GM12878 (cell line): ENCODE measurements at regions not wholly inside any gene's neighbourhood (a gene's known extent, or its start where the extent isn't known, plus 50 kb on each side); places are given as distances from the start of the nearest gene placed in this dataset.

Source experiments
- ATAC-seq: fragments of 200-7000 bp; cut with Tn5 transposase; 3 replicates; pipeline ENCODE4 v1.9.1; 2020; ENCODE audit warnings: mild to moderate bottlenecking, moderate library complexity
- BruUV-seq: library from RNA; stranded (reverse); fragments of 400-500 nt; replicated peaks from 2 replicates; lab custom pipeline; 2021; lab: Mats Ljungman, UMichigan
- CTCF ChIA-PET: fragments of 300-600 bp; sonication (Branson Sonifier 250); formaldehyde crosslinking; extraction: SDS; loops from one replicate; lab custom pipeline; 2021; ENCODE audit warnings: inconsistent platforms; lab: Yijun Ruan, JAX
- POLR2A ChIA-PET: fragments of 350-600 bp; formaldehyde crosslinking; extraction: SDS; loops from one replicate; lab custom pipeline; 2021; ENCODE audit warnings: inconsistent platforms; lab: Charles Lee
- RAD21 ChIA-PET: fragments of 300-600 bp; sonication (Branson Sonifier 250); formaldehyde crosslinking; loops from one replicate; lab custom pipeline; 2023; ENCODE audit warnings: antibody characterized with exemption; ENCODE audit not compliant: unreplicated experiment; lab: Charles Lee
- SMC1A ChIA-PET: fragments of 300-600 bp; sonication (Branson Sonifier 250); formaldehyde crosslinking; loops from one replicate; lab custom pipeline; 2023; ENCODE audit not compliant: unreplicated experiment, uncharacterized antibody; lab: Charles Lee
- DNase-seq: peaks from one replicate; pipeline ENCODE4 v3.0.0-alpha.2; 2011; ENCODE audit warnings: low read depth, low spot score
- FAIRE-seq: peaks from 3 replicates; lab custom pipeline; 2011; peaks lifted over from hg19 to GRCh38; lab: Jason Lieb, UNC
- H2AFZ ChIP-seq: 2 replicates; pipeline ENCODE4 v1.6.0; 2011; ENCODE audit warnings: low read depth, low read length, control low read depth; ENCODE audit not compliant: control insufficient read depth
- H3K27ac ChIP-seq: 2 replicates; pipeline ENCODE4 v1.5.1; 2011; ENCODE audit warnings: control low read depth; ENCODE audit not compliant: control insufficient read depth, insufficient read depth
- H3K27me3 ChIP-seq, 2 experiments: replicated peaks in 1 of 2; 2 replicates each; pipeline versions ENCODE4 v1.6.0 to v1.6.1; 2011; ENCODE audit warnings: low read length in 1 of 2; ENCODE audit not compliant: control insufficient read depth in 2 of 2, insufficient read depth in 2 of 2
- H3K36me3 ChIP-seq, 2 experiments: 2 replicates each; pipeline ENCODE4 v1.5.1; 2011; ENCODE audit warnings: low read length in 1 of 2; ENCODE audit not compliant: control insufficient read depth in 2 of 2, insufficient read depth in 2 of 2
- H3K4me1 ChIP-seq: 2 replicates; pipeline ENCODE4 v1.6.1; 2011; ENCODE audit warnings: mild to moderate bottlenecking, low read length, moderate library complexity, mixed read lengths; ENCODE audit not compliant: control insufficient read depth, insufficient read depth
- H3K4me2 ChIP-seq: 2 replicates; pipeline ENCODE4 v1.6.0; 2011; ENCODE audit warnings: control low read depth; ENCODE audit not compliant: control insufficient read depth, insufficient read depth
- H3K4me3 ChIP-seq: fragments of 200-600 bp; sonication (generic); 2 replicates; pipeline ENCODE4 v1.5.1; 2016
- H3K79me2 ChIP-seq: 2 replicates; pipeline ENCODE4 v1.6.0; 2011; ENCODE audit warnings: low read length; ENCODE audit not compliant: control insufficient read depth, insufficient read depth
- H3K9ac ChIP-seq: 2 replicates; pipeline ENCODE4 v1.8.0; 2011; ENCODE audit warnings: low read length, control low read depth, mixed read lengths; ENCODE audit not compliant: control insufficient read depth, insufficient read depth
- H3K9me3 ChIP-seq: replicated peaks from 3 replicates; pipeline ENCODE4 v1.5.1; 2011; ENCODE audit warnings: mild to moderate bottlenecking, low read length; ENCODE audit not compliant: control insufficient read depth, insufficient read depth
- H4K20me1 ChIP-seq: 2 replicates; pipeline ENCODE4 v1.6.0; 2011; ENCODE audit not compliant: control insufficient read depth, insufficient read depth
- ATF3 ChIP-seq: IDR thresholded peaks from 2 replicates; pipeline ENCODE4 v1.6.1; 2011; ENCODE audit warnings: low read depth, mild to moderate bottlenecking, low read length, moderate library complexity, borderline replicate concordance; ENCODE audit errors: extremely low read depth
- ETV6 ChIP-seq, 2 experiments: fragments of 450-650 bp in 1 of 2; IDR thresholded peaks in 1 of 2; conservative IDR thresholded peaks in 1 of 2; 2 replicates each; pipeline ENCODE4 v1.6.1; 2014; ENCODE audit warnings: antibody characterized with exemption in 1 of 2, borderline replicate concordance in 1 of 2, low read depth in 1 of 2, mild to moderate bottlenecking in 1 of 2, moderate library complexity in 1 of 2
- IKZF2 ChIP-seq, 2 experiments: fragments of 450-650 bp; IDR thresholded peaks; 2 replicates each; pipeline ENCODE4 v1.6.1; 2017; ENCODE audit warnings: mild to moderate bottlenecking in 2 of 2, moderate library complexity in 2 of 2
- KDM1A ChIP-seq: fragments of 200-600 bp; sonication (generic); IDR thresholded peaks from 2 replicates; pipeline ENCODE4 v1.6.1; 2016; ENCODE audit warnings: borderline replicate concordance
- MEF2A ChIP-seq: IDR thresholded peaks from 2 replicates; pipeline ENCODE4 v1.6.1; 2011; ENCODE audit warnings: low read depth, mild to moderate bottlenecking, low read length, moderate library complexity; ENCODE audit not compliant: insufficient read depth
- PRDM15 ChIP-seq: fragments of 450-650 bp; formaldehyde crosslinking; IDR thresholded peaks from 2 replicates; pipeline ENCODE4 v1.4.0; 2020; ENCODE audit warnings: mild to moderate bottlenecking, moderate library complexity
- SREBF1 ChIP-seq: IDR thresholded peaks from 2 replicates; pipeline ENCODE4 v1.6.1; 2012; ENCODE audit warnings: mild to moderate bottlenecking, low read length
- WGBS: methylation state at CpG from one replicate; pipeline ENCODE4 v1.1.6; 2016; ENCODE audit warnings: low lambda C conversion rate; ENCODE audit not compliant: insufficient replicate concordance, insufficient coverage; ENCODE audit errors: missing lambda C conversion rate; 5-methylcytosine and 5-hydroxymethylcytosine counted together
- in situ Hi-C: fragments of 300-500 bp; cut with MboI; formaldehyde crosslinking; loops from 9 replicates; pipeline ENCODE4 v1.14.3; 2018; ENCODE audit warnings: mixed read lengths
- intact Hi-C: fragments of 100-400 bp; cut with micrococcal nuclease; formaldehyde crosslinking; loops from one replicate; pipeline ENCODE4 v1.14.2; 2022; ENCODE audit not compliant: unreplicated experiment
- TF ChIP-seq, protein P1 (sequence below): fragments of 450-650 bp; IDR thresholded peaks from 2 replicates; pipeline ENCODE4 v1.6.1; 2018; ENCODE audit warnings: mild to moderate bottlenecking, low read depth, moderate library complexity; ENCODE audit not compliant: partially characterized antibody

GRCh38 chr5:107270561-107270960 is 400.2 kb downstream of the EFNA5 start:
- ChIA-PET CTCF (interaction anchor here (1.5 kb wide), 1 partner anchor 393 kb away, joined by 5 read pairs; no protein-coding TSS in a partner anchor), RAD21 (no interaction called here)
- no peak overlapping the region for H3K4me3 ChIP-seq
- WGBS: 0% methylated on average over 1 of the region's 1 CpG
- no peak for DNase-seq
- TF ChIP-seq ATF3: no peak
- no peak for TF ChIP-seq KDM1A
- TF ChIP-seq SREBF1: no peak
- TF ChIP-seq MEF2A: no peak
- TF ChIP-seq ETV6 (conservative IDR thresholded peaks at IDR 0.05 in 1 of 2, IDR thresholded peaks at IDR 0.05 in 1 of 2; ENCODE audit: borderline replicate concordance in 1 of 2, low read depth in 1 of 2): no peak
- no peak for TF ChIP-seq PRDM15 (CRISPR knock-in tag)
- TF ChIP-seq IKZF2 (IDR thresholded peaks at IDR 0.05): no peak
- TF ChIP-seq, protein P1, sequence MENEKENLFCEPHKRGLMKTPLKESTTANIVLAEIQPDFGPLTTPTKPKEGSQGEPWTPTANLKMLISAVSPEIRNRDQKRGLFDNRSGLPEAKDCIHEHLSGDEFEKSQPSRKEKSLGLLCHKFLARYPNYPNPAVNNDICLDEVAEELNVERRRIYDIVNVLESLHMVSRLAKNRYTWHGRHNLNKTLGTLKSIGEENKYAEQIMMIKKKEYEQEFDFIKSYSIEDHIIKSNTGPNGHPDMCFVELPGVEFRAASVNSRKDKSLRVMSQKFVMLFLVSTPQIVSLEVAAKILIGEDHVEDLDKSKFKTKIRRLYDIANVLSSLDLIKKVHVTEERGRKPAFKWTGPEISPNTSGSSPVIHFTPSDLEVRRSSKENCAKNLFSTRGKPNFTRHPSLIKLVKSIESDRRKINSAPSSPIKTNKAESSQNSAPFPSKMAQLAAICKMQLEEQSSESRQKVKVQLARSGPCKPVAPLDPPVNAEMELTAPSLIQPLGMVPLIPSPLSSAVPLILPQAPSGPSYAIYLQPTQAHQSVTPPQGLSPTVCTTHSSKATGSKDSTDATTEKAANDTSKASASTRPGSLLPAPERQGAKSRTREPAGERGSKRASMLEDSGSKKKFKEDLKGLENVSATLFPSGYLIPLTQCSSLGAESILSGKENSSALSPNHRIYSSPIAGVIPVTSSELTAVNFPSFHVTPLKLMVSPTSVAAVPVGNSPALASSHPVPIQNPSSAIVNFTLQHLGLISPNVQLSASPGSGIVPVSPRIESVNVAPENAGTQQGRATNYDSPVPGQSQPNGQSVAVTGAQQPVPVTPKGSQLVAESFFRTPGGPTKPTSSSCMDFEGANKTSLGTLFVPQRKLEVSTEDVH: no peak
- TF ChIP-seq, all 136 proteins: peak for 0
- intact Hi-C loops: no loop called here
- BruUV-seq: no TSS peak
- no peaks in the 10 kb centered on the region for H4K20me1 ChIP-seq
- no peak for FAIRE-seq
- no peak for ATAC-seq
- no peak overlapping the region for H2AFZ ChIP-seq
- H3K79me2 ChIP-seq: no peaks in the 10 kb centered on the region
- ChIA-PET POLR2A (interaction anchor here (0.8 kb wide), 1 partner anchor 15 kb away, joined by 5 read pairs; no protein-coding TSS in a partner anchor), SMC1A (interaction anchor here (0.8 to 2.0 kb wide), 4 partner anchors 15 to 63 kb away, joined by 3 to 8 read pairs (median 4); no protein-coding TSS in a partner anchor)
- no peak overlapping the region for H3K27ac ChIP-seq
- H3K9me3 ChIP-seq: no peaks in the 10 kb centered on the region; the same call in 2 of the 3 replicates
- no peak overlapping the region for H3K9ac ChIP-seq
- H3K27me3 ChIP-seq: no peaks in the 10 kb centered on the region; a peak in 1 of 4 replicates
- H3K36me3 ChIP-seq: no peaks in the 10 kb centered on the region
- H3K4me2 ChIP-seq: no peak overlapping the region
- in situ Hi-C loops: no loop called here
- H3K4me1 ChIP-seq: no peaks in the 10 kb centered on the region
